HFFc6 (cell line): ENCODE measurements at regions not wholly inside any gene's neighbourhood (a gene's known extent, or its start where the extent isn't known, plus 50 kb on each side); places are given as distances from the start of the nearest gene placed in this dataset.

Experiments
- DNase-seq: peaks from one replicate; pipeline ENCODE4 v3.0.0-alpha.2; 2018
- H3K27ac Mint-ChIP-seq: 2 replicates; pipeline ENCODE4 v1.8.0; 2020; ENCODE audit warnings: mild to moderate bottlenecking, mixed read lengths
- H3K27me3 Mint-ChIP-seq: 2 replicates; pipeline ENCODE4 v1.8.0; 2021; ENCODE audit warnings: mild to moderate bottlenecking, moderate library complexity, mixed read lengths; ENCODE audit not compliant: insufficient read depth
- H3K36me3 Mint-ChIP-seq: 2 replicates; pipeline ENCODE4 v1.8.0; 2021; ENCODE audit warnings: low read depth, mixed read lengths
- H3K4me1 Mint-ChIP-seq: 2 replicates; pipeline ENCODE4 v1.8.0; 2020; ENCODE audit warnings: low read depth, mixed read lengths
- H3K4me3 Mint-ChIP-seq: 2 replicates; pipeline ENCODE4 v1.8.0; 2020; ENCODE audit warnings: mild to moderate bottlenecking, moderate library complexity, mixed read lengths
- H3K9me3 Mint-ChIP-seq: 2 replicates; pipeline ENCODE4 v1.8.0; 2020; ENCODE audit warnings: mild to moderate bottlenecking, mixed read lengths
- CTCF ChIP-seq: fragments of 200-600 bp; sonication (generic); IDR thresholded peaks from 2 replicates; pipeline ENCODE4 v1.5.0; 2021; ENCODE audit warnings: antibody characterized with exemption, mild to moderate bottlenecking

GRCh38 chr4:180057299-180057721, 2185.9 kb upstream of the TENM3 start:
- H3K27me3 Mint-ChIP-seq: peaks cover 10% of the 10 kb centered on the region
- no peak overlapping the region for H3K27ac Mint-ChIP-seq
- no peak overlapping the region; the same call in 1 of the 2 replicates for H3K4me3 Mint-ChIP-seq

GRCh38 chr4:180057891-180058671, 2185.1 kb upstream of the TENM3 start:
- H3K4me3 Mint-ChIP-seq: no peak overlapping the region; the same call in 1 of the 2 replicates
- H3K4me1 Mint-ChIP-seq: peaks cover 4% of the 10 kb centered on the region; the same call in 1 of the 2 replicates
- H3K9me3 Mint-ChIP-seq: peaks cover 4% of the 10 kb centered on the region; the same call in 1 of the 2 replicates
- H3K36me3 Mint-ChIP-seq: no peaks in the 10 kb centered on the region
- TF ChIP-seq CTCF: no peak
- peaks cover 10% of the 10 kb centered on the region for H3K27me3 Mint-ChIP-seq
- no peak for DNase-seq
- H3K27ac Mint-ChIP-seq: no peak overlapping the region

More at GRCh38 chr4:180057299-180057721, 2185.9 kb upstream of the TENM3 start:
- TF ChIP-seq CTCF: no peak
- Mint-ChIP-seq H3K36me3 (no peaks in the 10 kb centered on the region), H3K9me3 (peaks cover 6% of the 10 kb centered on the region; the same call in 1 of the 2 replicates), H3K4me1 (peaks cover 4% of the 10 kb centered on the region; the same call in 1 of the 2 replicates)
- no peak for DNase-seq

GRCh38 chr4:180058691-180059215, 2184.4 kb upstream of the TENM3 start:
- no peak for DNase-seq
- no peak for TF ChIP-seq CTCF
- Mint-ChIP-seq H3K36me3 (no peaks in the 10 kb centered on the region), H3K27me3 (peaks cover 10% of the 10 kb centered on the region), H3K27ac (no peak overlapping the region), H3K9me3 (peaks cover 4% of the 10 kb centered on the region; the same call in 1 of the 2 replicates), H3K4me1 (peaks cover 4% of the 10 kb centered on the region; the same call in 1 of the 2 replicates), H3K4me3 (no peak overlapping the region)

GRCh38 chr4:180059216-180059881, 2183.9 kb upstream of the TENM3 start:
- peaks cover 10% of the 10 kb centered on the region for H3K27me3 Mint-ChIP-seq
- H3K36me3 Mint-ChIP-seq: no peaks in the 10 kb centered on the region
- H3K9me3 Mint-ChIP-seq: peaks cover under 1% of the 10 kb centered on the region; the same call in 1 of the 2 replicates
- H3K27ac Mint-ChIP-seq: no peak overlapping the region
- DNase-seq: no peak
- H3K4me1 Mint-ChIP-seq: peaks cover 4% of the 10 kb centered on the region; the same call in 1 of the 2 replicates
- no peak for TF ChIP-seq CTCF
- H3K4me3 Mint-ChIP-seq: peak overlapping the region; percentile 26; the same call in 1 of the 2 replicates

GRCh38 chr4:180060159-180060889, 2182.9 kb upstream of the TENM3 start:
- H3K4me1 Mint-ChIP-seq: peaks cover 4% of the 10 kb centered on the region; the same call in 1 of the 2 replicates
- H3K36me3 Mint-ChIP-seq: no peaks in the 10 kb centered on the region
- H3K9me3 Mint-ChIP-seq: no peaks in the 10 kb centered on the region
- peaks cover 10% of the 10 kb centered on the region for H3K27me3 Mint-ChIP-seq
- no peak for TF ChIP-seq CTCF
- no peak overlapping the region for H3K27ac Mint-ChIP-seq
- H3K4me3 Mint-ChIP-seq: no peak overlapping the region
- peak; percentile 1 for DNase-seq
